ENCODE measurements at regions not wholly inside any gene's neighbourhood (a gene's known extent, or its start where the extent isn't known, plus 50 kb on each side); places are given as distances from the start of the nearest gene placed in this dataset.
A peak's percentile ranks its signal among the peaks of the same experiment; 100 is the strongest.

DNA sequence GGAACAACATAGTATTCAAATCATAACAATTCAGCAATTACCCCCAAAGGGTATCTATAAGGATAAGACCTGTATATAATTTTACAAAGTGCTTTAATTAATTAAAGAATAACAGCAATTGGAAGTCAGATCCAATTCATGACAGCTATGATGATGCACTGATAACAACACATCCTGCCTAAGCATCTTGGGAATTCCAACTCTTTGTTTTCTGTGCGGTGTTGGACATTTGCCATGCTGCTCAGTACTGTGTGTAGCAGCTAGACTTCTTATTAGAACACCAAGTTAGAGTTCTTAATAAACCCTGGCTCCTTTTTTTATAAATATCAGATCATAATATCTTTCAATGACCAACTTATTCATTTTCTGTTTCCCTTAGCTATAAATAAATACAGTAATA lies 209.0 kb downstream of the SEC61B start:
- TF ChIP-seq CTCF (IDR thresholded peaks at IDR 0.05; ENCODE audit: insufficient read depth, low read length), result no peak
- DNase-seq (ENCODE audit: low read depth), result peak; percentile 76
- H3K4me3 ChIP-seq (ENCODE audit: low read depth, low read length), result no peak overlapping the region

DNA sequence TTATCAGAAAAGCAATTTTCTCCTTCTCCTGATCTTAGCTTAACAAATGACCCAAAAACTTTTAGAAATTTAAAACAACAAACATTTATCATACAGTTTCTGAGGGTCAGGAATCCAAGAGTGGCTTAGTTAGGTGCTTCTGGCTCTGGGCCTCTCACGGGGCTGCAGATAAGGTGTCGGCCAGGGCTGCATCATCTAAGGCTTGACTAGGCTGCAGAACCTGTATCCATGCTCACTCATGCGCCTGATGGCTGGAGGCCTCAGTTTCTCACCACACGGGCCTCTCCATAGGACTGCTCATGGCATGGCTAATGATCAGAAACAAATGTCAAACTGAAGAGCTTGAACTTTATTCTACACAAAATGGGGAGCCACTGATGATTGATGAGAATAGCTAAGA lies 210.0 kb downstream of the SEC61B start:
- H3K4me3 ChIP-seq (ENCODE audit: low read depth, low read length), result no peak overlapping the region
- DNase-seq (ENCODE audit: low read depth), result no peak
- no peak for TF ChIP-seq CTCF (IDR thresholded peaks at IDR 0.05; ENCODE audit: insufficient read depth, low read length)

DNA sequence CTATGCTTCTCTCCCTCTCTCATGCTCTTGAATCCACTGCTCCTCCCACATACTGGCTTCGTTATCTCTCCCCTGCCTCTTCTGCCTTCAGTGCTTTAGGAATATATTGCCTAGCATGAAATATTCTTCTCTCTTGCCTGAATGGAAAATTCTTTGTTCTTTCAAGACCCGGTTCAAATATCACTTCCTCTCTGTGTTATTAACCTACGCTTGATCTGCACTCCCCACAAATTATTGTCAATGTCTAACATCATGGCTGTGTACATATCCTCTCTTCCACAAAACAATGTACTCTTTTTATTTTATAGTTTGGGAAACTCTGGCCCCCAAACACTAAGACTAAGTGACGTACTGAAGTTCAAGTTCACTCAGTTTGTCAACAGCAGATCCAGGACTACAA lies 211.0 kb downstream of the SEC61B start:
- no peak overlapping the region for H3K4me3 ChIP-seq (ENCODE audit: low read depth, low read length)
- TF ChIP-seq CTCF (IDR thresholded peaks at IDR 0.05; ENCODE audit: insufficient read depth, low read length), result no peak
- DNase-seq (ENCODE audit: low read depth), result no peak

GRCh38 chr9:99433555-99433954 lies 211.5 kb downstream of the SEC61B start:
- no peak overlapping the region for H3K4me3 ChIP-seq (ENCODE audit: low read depth, low read length)
- no peak for TF ChIP-seq CTCF (IDR thresholded peaks at IDR 0.05; ENCODE audit: insufficient read depth, low read length)
- DNase-seq (ENCODE audit: low read depth), result peak; percentile 75

DNA sequence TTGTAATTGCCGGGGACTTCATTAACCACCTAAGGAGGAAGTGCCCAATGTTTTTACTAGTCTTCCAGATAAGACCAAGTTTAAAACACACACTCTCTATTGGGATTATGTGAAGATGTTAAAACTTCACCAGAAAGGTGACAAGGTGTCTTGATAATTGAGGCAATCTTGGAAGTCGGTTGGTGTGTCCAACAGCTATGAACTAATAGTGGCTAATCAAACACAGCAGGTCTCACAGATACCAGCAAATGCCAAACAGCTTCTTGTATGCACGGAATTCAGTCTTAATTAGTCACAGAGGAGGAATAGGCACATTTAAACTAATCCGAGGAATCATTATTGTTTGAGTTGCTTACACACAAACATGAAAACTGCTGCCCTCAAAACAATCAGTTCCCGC lies 214.5 kb downstream of the SEC61B start:
- DNase-seq (ENCODE audit: low read depth), result no peak
- no peak for TF ChIP-seq CTCF (IDR thresholded peaks at IDR 0.05; ENCODE audit: insufficient read depth, low read length)
- no peak overlapping the region for H3K4me3 ChIP-seq (ENCODE audit: low read depth, low read length)

DNA sequence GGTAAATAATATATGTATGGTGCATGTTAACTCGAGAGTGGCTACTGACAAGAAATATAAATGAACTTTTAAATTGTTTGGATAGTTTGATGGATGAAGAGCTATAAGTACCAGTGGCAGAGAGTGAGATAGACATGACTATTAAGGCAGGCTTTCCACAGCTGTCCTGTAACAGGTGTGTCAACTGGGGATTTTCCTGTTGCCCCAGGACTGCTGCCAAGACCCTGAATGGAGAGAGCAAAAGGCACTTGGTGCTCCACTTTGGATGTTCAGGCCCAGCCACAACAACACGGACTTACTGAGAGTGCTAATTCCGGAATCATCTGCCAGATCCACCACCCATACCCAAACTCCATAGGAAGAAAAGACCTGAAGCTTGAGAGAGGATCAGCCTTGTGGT lies 215.1 kb downstream of the SEC61B start:
- no peak for DNase-seq (ENCODE audit: low read depth)
- no peak for TF ChIP-seq CTCF (IDR thresholded peaks at IDR 0.05; ENCODE audit: insufficient read depth, low read length)
- H3K4me3 ChIP-seq (ENCODE audit: low read depth, low read length), result no peak overlapping the region

- no peak for TF ChIP-seq CTCF (IDR thresholded peaks at IDR 0.05; ENCODE audit: insufficient read depth, low read length)
- H3K4me3 ChIP-seq (ENCODE audit: low read depth, low read length), result no peak overlapping the region
- DNase-seq (ENCODE audit: low read depth), result no peak
Observed at GRCh38 chr9:99438596-99438995, 216.5 kb downstream of the SEC61B start.
